GM21737 (cell line): ENCODE measurements at regions not wholly inside any gene's neighbourhood (a gene's known extent, or its start where the extent isn't known, plus 50 kb on each side); places are given as distances from the start of the nearest gene placed in this dataset.

Experiments
- ATAC-seq: cut with Tn5 transposase; IDR thresholded peaks from one replicate; pipeline ENCODE4 v1.9.1; 2021; ENCODE audit warnings: mild to moderate bottlenecking, moderate library complexity; ENCODE audit not compliant: unreplicated experiment

- ATAC-seq = no peak
Measured at GRCh38 chr10:90577569-90577968, 280.3 kb downstream of the HTR7 start.

DNA sequence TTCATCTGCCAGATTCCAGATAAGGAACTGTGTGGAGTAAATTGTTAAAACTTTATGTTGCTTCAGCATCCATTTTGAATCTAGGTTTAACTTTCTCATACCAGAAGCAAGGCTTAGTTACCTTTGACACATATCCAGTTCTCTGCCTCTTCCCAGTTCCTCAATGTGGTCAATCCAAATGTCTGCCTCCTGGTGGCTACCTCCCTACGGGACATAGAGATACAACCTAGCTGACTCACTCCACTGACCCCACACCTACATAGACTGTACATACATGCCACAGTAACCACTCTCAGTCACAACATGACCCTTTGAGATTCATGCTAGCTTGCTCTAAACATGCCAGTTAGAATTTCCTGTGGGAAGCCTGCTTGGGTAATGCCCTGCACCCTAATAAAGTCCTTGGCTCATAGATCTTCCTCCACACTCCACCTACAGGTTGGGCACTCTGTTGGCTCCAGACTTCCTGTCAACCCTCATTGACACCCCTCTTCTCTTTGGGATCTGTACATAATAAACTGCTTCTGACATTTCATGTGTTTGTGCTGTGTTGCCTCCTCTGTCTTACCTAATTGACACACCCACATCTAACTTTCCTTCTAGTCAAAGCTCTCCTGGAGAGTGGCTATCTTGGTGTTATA, 278.1 kb downstream of the HTR7 start:
- no peak for ATAC-seq

GRCh38 chr10:90583416-90583815, 274.4 kb downstream of the HTR7 start:
- no peak for ATAC-seq

DNA sequence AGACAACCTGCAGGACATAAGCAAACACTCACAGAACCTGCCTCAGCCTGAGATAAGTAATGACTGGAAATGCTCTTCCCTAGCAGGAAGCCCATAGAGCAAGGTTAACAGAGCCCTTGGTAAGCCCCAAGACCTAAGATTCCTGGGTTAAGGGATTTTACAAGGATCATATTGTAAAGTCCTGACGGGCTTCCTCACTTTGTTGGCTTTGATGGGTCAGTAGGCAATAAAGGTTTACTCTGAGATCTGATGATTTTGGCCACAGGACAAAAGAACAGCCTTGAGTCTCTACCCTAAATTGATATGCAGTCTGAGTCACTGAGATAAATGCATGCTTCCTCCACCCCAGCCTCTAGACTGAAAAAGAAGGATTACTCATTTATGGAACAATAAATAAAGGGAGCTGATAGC, 270.8 kb downstream of the HTR7 start:
- ATAC-seq = no peak

- ATAC-seq = no peak
Measured at GRCh38 chr10:90587561-90587960, 270.3 kb downstream of the HTR7 start.

DNA sequence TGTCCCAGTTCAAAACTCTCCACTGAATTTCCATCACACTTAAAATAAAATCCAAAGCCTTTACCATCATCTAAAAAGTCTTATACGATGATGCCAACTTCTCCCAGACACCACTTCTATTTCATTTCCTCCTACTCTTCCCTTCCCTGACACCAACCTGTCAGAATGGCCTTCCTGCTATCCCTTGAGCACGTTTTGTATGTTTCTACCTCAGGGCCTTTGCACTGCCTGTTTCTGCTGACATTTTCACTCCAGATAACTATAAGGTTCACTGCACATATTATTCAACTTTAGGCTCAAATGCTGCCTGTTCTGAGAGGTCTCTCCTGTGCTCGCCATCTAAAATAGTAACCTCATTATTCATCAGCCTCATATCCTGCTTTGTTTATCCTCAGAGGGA, 269.6 kb downstream of the HTR7 start:
- ATAC-seq = no peak

- ATAC-seq = no peak
Measured at GRCh38 chr10:90589825-90590224, 268.0 kb downstream of the HTR7 start.

GRCh38 chr10:90591629-90592028, 266.2 kb downstream of the HTR7 start:
- ATAC-seq = no peak

DNA sequence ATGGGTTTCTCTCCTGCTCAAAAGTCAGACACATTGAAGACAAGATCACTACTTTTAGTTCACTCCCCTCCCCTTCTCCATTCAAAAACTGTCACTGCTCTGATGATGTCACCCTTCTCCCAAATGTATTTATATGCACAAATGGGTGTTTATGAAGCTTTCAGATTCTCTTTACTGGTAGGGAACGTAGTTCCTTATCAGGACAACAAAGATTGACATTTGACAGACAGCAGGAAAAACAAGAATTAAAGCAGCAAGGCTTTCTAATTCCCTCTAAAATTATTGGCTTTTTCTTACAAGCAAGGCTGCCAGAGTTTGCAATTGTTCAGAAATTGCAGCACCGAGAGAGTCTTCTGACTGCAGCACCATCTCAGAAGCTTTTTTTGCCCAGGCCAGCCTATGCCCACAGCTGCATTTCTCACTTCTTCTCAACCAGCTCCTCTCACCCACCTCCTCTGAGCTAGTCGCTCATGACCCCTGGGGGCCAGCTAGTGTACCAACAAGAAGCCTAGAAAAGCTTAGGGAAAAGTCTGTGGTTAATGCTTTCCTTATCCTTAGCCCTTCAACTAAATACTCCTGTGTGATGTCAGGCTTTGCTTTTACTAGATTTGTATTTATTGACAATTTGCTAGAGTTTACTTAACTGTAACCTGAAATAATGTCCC, 265.1 kb downstream of the HTR7 start:
- no peak for ATAC-seq

- no peak for ATAC-seq
Measured at GRCh38 chr10:90598513-90598912, 259.3 kb downstream of the HTR7 start.

- ATAC-seq = no peak
Measured at GRCh38 chr10:90602862-90603610, 254.8 kb downstream of the HTR7 start.

DNA sequence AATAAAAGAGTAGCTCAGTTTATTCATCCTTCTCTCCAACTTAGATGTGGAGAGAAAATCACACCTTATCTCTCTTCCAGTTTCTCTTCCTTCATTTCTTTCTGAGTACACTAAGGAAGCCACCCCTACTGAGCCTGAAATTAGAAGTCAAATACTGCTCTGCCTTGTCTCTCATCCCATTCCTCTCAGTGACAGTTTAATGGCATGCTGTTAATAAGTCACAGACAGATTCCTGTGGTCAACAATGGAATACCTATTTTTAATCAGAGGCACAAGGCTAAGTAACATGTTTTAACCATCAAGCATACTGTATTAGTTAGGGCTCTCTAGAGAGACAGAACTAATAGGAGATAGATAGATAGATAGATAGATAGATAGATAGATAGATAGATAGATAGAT, 253.2 kb downstream of the HTR7 start:
- ATAC-seq = no peak

GRCh38 chr10:90605506-90605905, 252.3 kb downstream of the HTR7 start:
- ATAC-seq = no peak

- no peak for ATAC-seq
Measured at GRCh38 chr10:90612276-90612675, 245.6 kb downstream of the HTR7 start.

GRCh38 chr10:90614631-90615030, 243.2 kb downstream of the HTR7 start:
- ATAC-seq = no peak

- no peak for ATAC-seq
Measured at GRCh38 chr10:90621577-90621976, 236.3 kb downstream of the HTR7 start.

GRCh38 chr10:90635111-90635765, 222.6 kb downstream of the HTR7 start:
- ATAC-seq = no peak

DNA sequence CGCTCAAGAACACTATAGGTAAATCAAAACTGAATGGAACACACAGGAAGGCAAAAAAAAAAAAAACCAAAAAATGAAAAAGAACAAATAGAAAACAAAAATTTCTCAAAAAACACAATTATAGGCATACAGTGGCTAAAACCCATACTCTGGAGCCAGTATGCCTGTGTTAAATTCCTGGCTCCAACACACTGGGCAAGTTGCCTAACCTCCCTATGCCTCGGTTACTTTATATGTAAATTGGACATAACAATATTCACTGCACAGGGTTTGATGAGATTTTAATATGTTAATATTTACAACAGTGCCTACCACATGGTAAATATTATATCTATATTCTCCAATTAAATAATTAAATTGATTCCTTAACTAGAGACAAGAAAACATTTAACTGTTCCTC, 217.1 kb downstream of the HTR7 start:
- ATAC-seq = no peak

- no peak for ATAC-seq
Measured at GRCh38 chr10:90641731-90642130, 216.1 kb downstream of the HTR7 start.

DNA sequence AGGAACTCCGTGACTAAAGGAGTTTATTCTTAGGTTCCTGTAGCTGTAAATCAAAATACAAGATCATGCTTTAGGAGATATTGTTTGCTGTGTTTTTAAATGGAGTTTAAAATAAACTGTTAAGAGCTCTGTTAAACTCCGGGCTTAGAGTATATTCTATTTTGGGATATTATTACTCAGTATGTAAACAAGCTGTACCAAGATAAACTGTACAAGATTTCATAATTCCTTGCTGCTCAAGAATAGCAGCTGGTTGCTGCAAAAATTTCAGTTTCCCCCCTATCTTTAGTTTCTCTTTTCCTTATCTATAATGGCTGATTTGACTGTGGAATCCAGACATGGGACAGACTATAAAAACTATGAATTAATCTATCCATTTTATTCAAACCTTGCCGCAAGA, 215.7 kb downstream of the HTR7 start:
- no peak for ATAC-seq

DNA sequence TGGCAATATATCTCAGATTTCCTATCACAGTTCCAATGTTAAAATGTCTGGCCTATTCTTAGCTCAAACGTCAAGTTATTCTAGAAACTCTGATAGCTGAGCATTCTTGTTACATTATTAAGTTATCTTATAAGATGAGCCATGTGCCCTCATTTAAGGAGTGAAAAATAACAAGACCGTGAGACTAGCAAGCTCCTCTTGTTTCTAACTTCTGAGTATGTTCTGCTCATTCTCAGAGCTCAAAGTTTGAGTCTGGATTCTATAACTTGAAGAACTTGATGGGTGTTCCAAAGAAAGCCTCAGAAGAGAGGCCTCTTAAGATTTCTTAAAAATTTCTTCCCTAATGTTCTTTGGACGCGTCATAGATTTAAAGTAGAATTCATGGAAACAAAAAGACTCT, 215.2 kb downstream of the HTR7 start:
- no peak for ATAC-seq

- no peak for ATAC-seq
Measured at GRCh38 chr10:90644165-90644564, 213.7 kb downstream of the HTR7 start.
